B cell (primary cell): ENCODE measurements at regions not wholly inside any gene's neighbourhood (a gene's known extent, or its start where the extent isn't known, plus 50 kb on each side); places are given as distances from the start of the nearest gene placed in this dataset.

Experiments
- CTCF ChIP-seq: fragments of 200-600 bp; IDR thresholded peaks from one replicate; pipeline ENCODE4 v1.8.0; 2022; ENCODE audit warnings: antibody characterized with exemption, mild to moderate bottlenecking
- EZH2 ChIP-seq: IDR thresholded peaks from 2 replicates; pipeline ENCODE4 v1.6.1; 2012; ENCODE audit warnings: borderline replicate concordance, low read depth, mild to moderate bottlenecking, moderate library complexity, low read length; ENCODE audit not compliant: insufficient read depth, poor library complexity, severe bottlenecking

- TF ChIP-seq CTCF, result no peak
- no peak for TF ChIP-seq EZH2
These were observed 83.8 kb upstream of the PIWIL1 start for GRCh38 chr12:130253866-130254265.
